ENCODE measurements at regions not wholly inside any gene's neighbourhood (a gene's known extent, or its start where the extent isn't known, plus 50 kb on each side); places are given as distances from the start of the nearest gene placed in this dataset.

DNA sequence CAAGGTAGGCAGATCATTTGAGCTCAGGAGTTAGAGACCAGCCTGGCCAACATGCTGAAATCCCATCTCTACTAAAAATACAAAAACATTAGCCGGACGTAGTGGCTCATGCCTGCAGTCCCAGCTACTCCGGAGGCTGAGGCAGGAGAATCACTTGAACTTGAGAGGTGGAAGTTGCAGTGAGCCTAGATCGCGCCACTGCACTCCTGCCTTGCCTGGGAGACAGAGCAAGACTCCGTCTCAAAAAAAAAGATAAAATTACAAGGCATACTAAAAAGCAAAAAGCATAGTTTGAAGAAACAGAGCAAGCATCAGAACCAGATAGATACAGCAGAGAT is 61.2 kb upstream of the CDC42BPA start (continued):
- TF ChIP-seq ZNF592 (IDR thresholded peaks at IDR 0.05) (no peak), ZSCAN32 (CRISPR knock-in tag; IDR thresholded peaks at IDR 0.05) (no peak), YBX1 (IDR thresholded peaks at IDR 0.05) (no peak), BACH1 (tag; IDR thresholded peaks at IDR 0.05) (no peak), RBM17 (IDR thresholded peaks at IDR 0.05; ENCODE audit: borderline replicate concordance, low read depth, low read length) (no peak), DPF2 (IDR thresholded peaks at IDR 0.05) (peak; percentile 4), RCOR1 (IDR thresholded peaks at IDR 0.05; ENCODE audit: borderline replicate concordance in 1 of 2, low read depth in 2 of 2, low read length in 2 of 2) (no peak), BRD4 (IDR thresholded peaks at IDR 0.05) (no peak), RERE (CRISPR knock-in tag; IDR thresholded peaks at IDR 0.05; ENCODE audit: borderline replicate concordance) (no peak), RFX5 (IDR thresholded peaks at IDR 0.05; ENCODE audit: low read depth, low read length) (no peak), BRD9 (IDR thresholded peaks at IDR 0.05; ENCODE audit: low read depth, partially characterized antibody) (peak; percentile 32), ZNF280B (CRISPR knock-in tag; IDR thresholded peaks at IDR 0.05) (no peak), NELFE (IDR thresholded peaks at IDR 0.05; ENCODE audit: insufficient read depth, insufficient read length) (no peak), MLLT1 (IDR thresholded peaks at IDR 0.05) (no peak)
- TF ChIP-seq, protein P1, sequence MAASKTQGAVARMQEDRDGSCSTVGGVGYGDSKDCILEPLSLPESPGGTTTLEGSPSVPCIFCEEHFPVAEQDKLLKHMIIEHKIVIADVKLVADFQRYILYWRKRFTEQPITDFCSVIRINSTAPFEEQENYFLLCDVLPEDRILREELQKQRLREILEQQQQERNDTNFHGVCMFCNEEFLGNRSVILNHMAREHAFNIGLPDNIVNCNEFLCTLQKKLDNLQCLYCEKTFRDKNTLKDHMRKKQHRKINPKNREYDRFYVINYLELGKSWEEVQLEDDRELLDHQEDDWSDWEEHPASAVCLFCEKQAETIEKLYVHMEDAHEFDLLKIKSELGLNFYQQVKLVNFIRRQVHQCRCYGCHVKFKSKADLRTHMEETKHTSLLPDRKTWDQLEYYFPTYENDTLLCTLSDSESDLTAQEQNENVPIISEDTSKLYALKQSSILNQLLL (CRISPR knock-in tag; IDR thresholded peaks at IDR 0.05; ENCODE audit: borderline replicate concordance), result no peak
